ENCODE measurements at regions not wholly inside any gene's neighbourhood (a gene's known extent, or its start where the extent isn't known, plus 50 kb on each side); places are given as distances from the start of the nearest gene placed in this dataset.

- Mint-ChIP-seq H3K27me3 (ENCODE audit: low read depth) (no peaks in the 10 kb centered on the region), H3K4me3 (no peak overlapping the region), H3K4me1 (peaks cover 35% of the 10 kb centered on the region), H3K36me3 (ENCODE audit: low read depth) (no peaks in the 10 kb centered on the region), H3K9me3 (no peaks in the 10 kb centered on the region), H3K27ac (peak overlapping the region; percentile 14 to 76 (median 75))
- TF ChIP-seq, protein P1, sequence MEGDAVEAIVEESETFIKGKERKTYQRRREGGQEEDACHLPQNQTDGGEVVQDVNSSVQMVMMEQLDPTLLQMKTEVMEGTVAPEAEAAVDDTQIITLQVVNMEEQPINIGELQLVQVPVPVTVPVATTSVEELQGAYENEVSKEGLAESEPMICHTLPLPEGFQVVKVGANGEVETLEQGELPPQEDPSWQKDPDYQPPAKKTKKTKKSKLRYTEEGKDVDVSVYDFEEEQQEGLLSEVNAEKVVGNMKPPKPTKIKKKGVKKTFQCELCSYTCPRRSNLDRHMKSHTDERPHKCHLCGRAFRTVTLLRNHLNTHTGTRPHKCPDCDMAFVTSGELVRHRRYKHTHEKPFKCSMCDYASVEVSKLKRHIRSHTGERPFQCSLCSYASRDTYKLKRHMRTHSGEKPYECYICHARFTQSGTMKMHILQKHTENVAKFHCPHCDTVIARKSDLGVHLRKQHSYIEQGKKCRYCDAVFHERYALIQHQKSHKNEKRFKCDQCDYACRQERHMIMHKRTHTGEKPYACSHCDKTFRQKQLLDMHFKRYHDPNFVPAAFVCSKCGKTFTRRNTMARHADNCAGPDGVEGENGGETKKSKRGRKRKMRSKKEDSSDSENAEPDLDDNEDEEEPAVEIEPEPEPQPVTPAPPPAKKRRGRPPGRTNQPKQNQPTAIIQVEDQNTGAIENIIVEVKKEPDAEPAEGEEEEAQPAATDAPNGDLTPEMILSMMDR (IDR thresholded peaks at IDR 0.05; ENCODE audit: unreplicated experiment in 3 of 3): no peak
These were observed 155.2 kb downstream of the DISP1 start for GRCh38 chr1:222970040-222970439.

DNA sequence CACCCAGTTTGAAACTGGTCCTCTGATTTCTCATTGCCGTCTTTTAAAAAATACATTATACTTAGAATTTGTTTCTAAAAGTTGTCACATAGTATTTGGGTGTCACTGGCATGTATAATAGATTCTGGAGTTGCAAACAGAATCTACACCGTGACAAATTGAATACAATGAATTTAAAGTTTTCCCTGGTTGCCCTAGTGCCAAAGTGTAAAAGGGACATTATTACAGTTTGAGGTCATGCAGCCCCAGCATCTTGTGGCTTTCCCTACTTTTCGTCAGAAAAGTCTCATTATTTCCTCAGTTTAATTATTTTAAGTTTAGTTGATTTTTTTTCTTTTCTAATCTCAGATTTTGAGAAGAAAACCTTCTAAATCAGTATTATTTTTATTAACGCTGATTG, 155.9 kb downstream of the DISP1 start:
- H3K4me1 Mint-ChIP-seq: peaks cover 40% of the 10 kb centered on the region
- TF ChIP-seq, protein P1 (IDR thresholded peaks at IDR 0.05; ENCODE audit: unreplicated experiment in 3 of 3): no peak
- no peaks in the 10 kb centered on the region for H3K27me3 Mint-ChIP-seq (ENCODE audit: low read depth)
- H3K27ac Mint-ChIP-seq: peak overlapping the region in 2 of 3 experiments; percentile 56 to 57
- no peaks in the 10 kb centered on the region for H3K9me3 Mint-ChIP-seq
- H3K36me3 Mint-ChIP-seq (ENCODE audit: low read depth): no peaks in the 10 kb centered on the region
- H3K4me3 Mint-ChIP-seq: no peak overlapping the region

DNA sequence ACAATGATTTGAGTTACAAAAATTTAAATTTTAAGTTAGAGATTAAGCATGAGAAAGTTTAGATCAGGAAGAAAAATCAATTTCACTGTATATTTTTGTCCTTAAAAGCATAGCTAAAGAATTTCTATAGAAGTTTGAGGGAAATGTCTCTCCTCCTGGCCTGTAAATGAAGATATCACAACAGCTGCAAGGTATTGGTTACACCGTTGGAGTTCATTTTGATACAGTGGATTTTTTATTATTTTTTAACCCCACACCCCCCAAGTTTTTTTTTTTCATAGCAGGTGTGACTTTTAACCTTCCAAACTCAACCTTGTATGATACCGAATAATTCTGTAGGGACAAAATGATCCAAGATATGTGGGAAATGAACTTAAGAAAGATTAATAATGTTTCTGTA, 156.3 kb downstream of the DISP1 start:
- TF ChIP-seq, protein P1 (IDR thresholded peaks at IDR 0.05; ENCODE audit: unreplicated experiment in 3 of 3): no peak

GRCh38 chr1:222973561-222973960, 158.7 kb downstream of the DISP1 start:
- TF ChIP-seq, protein P1 (IDR thresholded peaks at IDR 0.05; ENCODE audit: unreplicated experiment in 3 of 3): no peak
- Mint-ChIP-seq H3K4me3 (no peak overlapping the region), H3K36me3 (ENCODE audit: low read depth) (no peaks in the 10 kb centered on the region), H3K9me3 (peaks cover 2% of the 10 kb centered on the region), H3K27ac (no peak overlapping the region), H3K27me3 (ENCODE audit: low read depth) (no peaks in the 10 kb centered on the region), H3K4me1 (peaks cover 48% of the 10 kb centered on the region)

More for the DNA sequence above, 156.3 kb downstream of the DISP1 start:
- Mint-ChIP-seq H3K27ac (peak overlapping the region; percentile 52 to 57 (median 56)), H3K27me3 (ENCODE audit: low read depth) (no peaks in the 10 kb centered on the region), H3K36me3 (ENCODE audit: low read depth) (no peaks in the 10 kb centered on the region), H3K9me3 (no peaks in the 10 kb centered on the region), H3K4me1 (peaks cover 43% of the 10 kb centered on the region), H3K4me3 (no peak overlapping the region)

GRCh38 chr1:222974496-222974895, 159.7 kb downstream of the DISP1 start:
- TF ChIP-seq, protein P1 (IDR thresholded peaks at IDR 0.05; ENCODE audit: unreplicated experiment in 3 of 3): no peak
- Mint-ChIP-seq H3K9me3 (peaks cover 2% of the 10 kb centered on the region), H3K27me3 (ENCODE audit: low read depth) (no peaks in the 10 kb centered on the region), H3K27ac (peak overlapping the region; percentile 34 to 69 (median 66)), H3K4me3 (no peak overlapping the region), H3K4me1 (peaks cover 48% of the 10 kb centered on the region), H3K36me3 (ENCODE audit: low read depth) (peaks cover under 1% of the 10 kb centered on the region)

GRCh38 chr1:222975472-222976122, 160.8 kb downstream of the DISP1 start:
- no peaks in the 10 kb centered on the region for H3K27me3 Mint-ChIP-seq (ENCODE audit: low read depth)
- peak overlapping the region; percentile 46 to 89 (median 72) for H3K27ac Mint-ChIP-seq
- TF ChIP-seq, protein P1 (IDR thresholded peaks at IDR 0.05; ENCODE audit: unreplicated experiment in 3 of 3): no peak
- peaks cover 3% of the 10 kb centered on the region for H3K36me3 Mint-ChIP-seq (ENCODE audit: low read depth)
- peaks cover 2% of the 10 kb centered on the region for H3K9me3 Mint-ChIP-seq
- H3K4me1 Mint-ChIP-seq: peaks cover 50% of the 10 kb centered on the region
- H3K4me3 Mint-ChIP-seq: no peak overlapping the region

All from nephron (organoid).